ENCODE measurements at regions not wholly inside any gene's neighbourhood (a gene's known extent, or its start where the extent isn't known, plus 50 kb on each side); places are given as distances from the start of the nearest gene placed in this dataset.

DNA sequence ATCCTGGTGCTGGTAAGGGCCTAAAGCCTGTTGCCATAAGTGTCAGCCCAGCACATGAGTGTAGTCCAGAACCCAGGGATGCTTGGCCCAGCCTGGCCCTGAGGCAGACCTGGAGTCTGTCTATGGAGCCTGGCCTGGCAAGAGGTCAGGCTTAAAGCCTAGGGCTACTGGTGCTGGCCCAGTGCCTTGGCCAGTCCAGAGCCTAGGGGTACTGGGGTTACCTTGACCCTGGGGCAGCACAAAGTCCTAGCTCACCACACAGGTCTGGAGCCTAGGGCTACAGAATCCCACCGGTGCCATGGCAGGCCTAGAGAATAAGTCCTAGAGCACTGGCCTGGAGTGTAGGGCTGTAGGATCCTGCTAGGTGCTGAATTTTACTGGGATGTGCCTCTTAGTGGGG lies 393.8 kb downstream of the MAGEE1 start:
- TF ChIP-seq, protein P1, sequence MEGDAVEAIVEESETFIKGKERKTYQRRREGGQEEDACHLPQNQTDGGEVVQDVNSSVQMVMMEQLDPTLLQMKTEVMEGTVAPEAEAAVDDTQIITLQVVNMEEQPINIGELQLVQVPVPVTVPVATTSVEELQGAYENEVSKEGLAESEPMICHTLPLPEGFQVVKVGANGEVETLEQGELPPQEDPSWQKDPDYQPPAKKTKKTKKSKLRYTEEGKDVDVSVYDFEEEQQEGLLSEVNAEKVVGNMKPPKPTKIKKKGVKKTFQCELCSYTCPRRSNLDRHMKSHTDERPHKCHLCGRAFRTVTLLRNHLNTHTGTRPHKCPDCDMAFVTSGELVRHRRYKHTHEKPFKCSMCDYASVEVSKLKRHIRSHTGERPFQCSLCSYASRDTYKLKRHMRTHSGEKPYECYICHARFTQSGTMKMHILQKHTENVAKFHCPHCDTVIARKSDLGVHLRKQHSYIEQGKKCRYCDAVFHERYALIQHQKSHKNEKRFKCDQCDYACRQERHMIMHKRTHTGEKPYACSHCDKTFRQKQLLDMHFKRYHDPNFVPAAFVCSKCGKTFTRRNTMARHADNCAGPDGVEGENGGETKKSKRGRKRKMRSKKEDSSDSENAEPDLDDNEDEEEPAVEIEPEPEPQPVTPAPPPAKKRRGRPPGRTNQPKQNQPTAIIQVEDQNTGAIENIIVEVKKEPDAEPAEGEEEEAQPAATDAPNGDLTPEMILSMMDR (IDR thresholded peaks at IDR 0.05), result no peak
- TF ChIP-seq POLR2A (IDR thresholded peaks at IDR 0.05), result no peak
- TF ChIP-seq POLR2AphosphoS5 (IDR thresholded peaks at IDR 0.05; ENCODE audit: insufficient read depth in 1 of 2, low read depth in 1 of 2), result no peak

All from vagina (tissue), 2 donors.